ENCODE measurements at regions not wholly inside any gene's neighbourhood (a gene's known extent, or its start where the extent isn't known, plus 50 kb on each side); places are given as distances from the start of the nearest gene placed in this dataset.

DNA sequence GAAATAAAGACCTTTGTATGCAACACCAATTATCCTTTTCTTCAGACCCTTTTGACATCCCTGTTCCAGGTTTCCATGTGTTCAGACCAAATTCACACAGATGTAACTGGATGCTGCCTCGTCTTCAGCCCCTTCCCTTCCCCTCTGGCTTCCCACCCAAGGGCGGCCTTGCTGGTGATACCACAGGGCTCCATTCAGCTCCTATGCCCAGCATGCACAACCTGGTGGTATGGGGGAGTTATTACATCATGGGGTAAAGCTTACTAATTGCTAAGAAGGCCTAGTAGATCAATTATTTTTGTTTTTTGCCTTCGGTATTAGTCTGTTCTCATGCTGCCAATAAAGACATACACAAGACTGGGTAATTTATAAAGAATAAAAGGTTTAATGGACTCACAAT is 317.0 kb upstream of the CXXC4 start:
- no peak for DNase-seq

GRCh38 chr4:104815665-104816064 is 321.0 kb upstream of the CXXC4 start:
- no peak for DNase-seq

- DNase-seq: no peak
These were observed 323.9 kb upstream of the CXXC4 start for GRCh38 chr4:104818579-104818978.

DNA sequence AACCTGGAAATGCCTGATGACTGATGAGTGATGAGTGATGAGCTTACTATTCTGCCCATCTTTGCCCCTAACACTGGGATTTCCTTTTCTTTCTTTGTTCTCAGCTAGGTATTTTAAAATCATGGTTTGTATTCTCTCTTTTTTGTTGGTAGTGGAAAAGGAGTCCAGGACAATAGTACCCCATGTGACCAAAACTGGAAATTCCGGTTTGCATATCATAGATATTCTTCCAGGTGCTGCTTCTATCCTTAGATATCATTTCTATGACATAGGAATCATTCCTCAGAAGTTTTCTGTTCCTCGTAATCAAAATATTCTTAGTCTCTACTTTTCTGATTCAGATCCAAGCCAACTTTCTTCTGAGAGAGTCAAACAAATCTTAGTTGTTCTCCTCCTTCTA is 320.5 kb upstream of the TET2 start:
- no peak for DNase-seq

DNA sequence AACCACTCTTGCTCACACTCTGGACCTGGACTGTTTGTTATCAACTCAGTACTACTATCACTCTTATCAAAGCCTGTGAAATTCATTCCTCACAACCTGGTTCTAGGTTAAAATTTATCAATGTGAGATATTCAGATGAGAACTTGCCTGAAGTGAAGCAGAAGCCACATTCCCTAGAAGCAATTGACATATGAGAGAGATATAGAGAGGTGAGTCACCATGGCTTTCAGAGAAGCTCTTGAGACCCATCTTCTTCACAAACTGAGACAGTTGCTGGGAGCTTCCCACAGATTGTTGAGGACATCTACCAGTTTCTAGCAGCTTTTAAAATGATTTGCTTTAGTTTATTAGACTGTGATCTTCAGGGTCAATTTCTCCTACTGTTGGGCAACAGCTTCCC is 316.9 kb upstream of the TET2 start:
- no peak for DNase-seq

- no peak for DNase-seq
These were observed 298.0 kb upstream of the TET2 start for GRCh38 chr4:104848597-104849225.

GRCh38 chr4:104859601-104860237 is 287.0 kb upstream of the TET2 start:
- DNase-seq: no peak

DNA sequence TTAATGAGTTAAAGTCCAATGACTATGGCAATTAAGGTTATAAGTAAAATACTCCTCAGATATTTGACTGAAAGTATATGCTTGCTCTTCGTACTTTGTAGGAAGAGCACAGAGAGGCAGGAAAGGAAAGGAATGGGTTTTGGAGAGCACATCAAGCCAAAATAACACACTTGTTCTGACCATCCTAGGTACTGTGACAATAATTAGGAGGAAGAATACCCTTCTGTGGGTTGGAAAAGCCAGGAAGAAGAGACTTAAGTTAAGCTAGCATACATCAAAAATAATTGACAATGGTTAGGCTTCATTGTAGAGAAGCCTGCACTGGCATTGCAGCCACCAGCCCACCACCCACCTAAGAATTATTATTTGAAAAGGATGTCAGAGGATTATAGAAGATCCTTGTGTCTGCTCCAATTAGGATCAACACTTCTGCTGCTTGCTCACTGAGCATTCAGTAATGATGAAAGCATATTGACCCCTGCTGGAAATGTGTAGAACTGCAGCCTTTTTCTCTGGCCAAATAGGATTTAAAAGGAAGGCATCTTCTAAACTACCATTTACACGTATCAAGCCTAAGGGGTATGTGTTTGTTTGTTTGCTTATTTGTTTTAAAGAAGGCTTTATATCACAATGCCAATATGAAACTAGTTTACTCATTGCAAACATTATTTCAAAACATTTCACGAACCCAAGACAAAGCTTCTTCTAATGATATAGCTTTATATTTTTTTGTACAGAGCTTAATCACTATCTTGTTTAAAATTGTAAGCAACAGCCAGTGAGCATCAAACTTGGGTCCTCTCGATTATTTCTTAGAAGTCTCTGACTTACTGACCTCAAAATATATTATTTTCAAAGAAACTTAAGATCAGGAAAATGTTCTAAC is 286.2 kb upstream of the TET2 start:
- peak; percentile 78 for DNase-seq

DNA sequence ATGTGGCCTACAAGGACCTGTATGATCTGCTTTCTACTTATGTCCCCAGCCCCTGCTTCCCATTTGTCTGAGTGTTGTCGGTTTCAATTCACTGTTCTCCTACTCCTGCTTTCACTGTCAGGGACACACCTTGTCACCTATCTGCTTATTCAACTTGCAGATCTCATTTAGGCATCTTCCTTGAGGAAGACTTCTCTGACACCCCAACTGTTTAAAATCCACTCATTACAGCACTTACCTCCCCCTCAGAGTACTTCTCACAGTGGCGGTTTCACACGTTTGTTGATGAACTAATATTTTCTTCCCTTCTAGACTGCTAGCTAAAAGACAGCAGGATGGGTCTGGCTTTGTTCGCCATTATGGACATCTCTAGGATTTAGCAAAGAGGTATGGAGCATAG is 279.9 kb upstream of the TET2 start:
- no peak for DNase-seq

DNA sequence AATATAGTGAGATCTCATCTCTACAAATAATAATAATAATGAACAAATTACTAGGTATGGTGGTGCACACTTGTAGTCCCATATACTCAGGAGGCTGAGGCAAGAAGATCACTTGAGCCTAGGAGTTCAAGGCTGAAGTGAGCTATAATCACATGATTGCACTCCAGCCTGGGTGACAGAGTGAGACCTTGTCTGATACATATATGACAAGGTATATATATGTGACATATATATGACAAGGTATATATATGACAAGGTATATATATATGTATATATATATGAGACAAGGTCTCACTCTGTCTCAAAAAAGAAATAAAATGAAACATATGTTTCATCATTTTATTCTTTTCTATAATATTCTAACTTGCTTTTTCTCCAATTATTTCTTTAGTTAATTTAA is 278.1 kb upstream of the TET2 start:
- DNase-seq: no peak

DNA sequence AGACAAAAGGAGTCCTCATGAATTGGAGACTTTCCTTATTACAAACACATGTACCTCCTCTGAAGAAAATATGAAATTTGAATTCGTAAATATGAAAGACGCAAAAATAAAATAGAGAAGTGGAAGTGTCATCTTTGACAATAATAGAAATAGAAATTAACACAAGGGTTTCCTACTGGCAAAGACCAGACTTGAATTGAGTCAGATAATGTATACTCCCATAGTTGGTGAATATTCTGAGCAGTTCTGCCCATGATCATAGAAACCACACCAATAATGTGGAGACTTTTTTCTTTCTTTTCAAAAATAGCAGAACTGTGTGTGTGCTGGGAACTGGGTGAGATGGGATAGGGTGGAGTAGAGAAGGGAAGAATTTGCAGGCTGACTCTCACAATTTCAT is 277.7 kb upstream of the TET2 start:
- no peak for DNase-seq

- DNase-seq: no peak
These were observed 276.8 kb upstream of the TET2 start for GRCh38 chr4:104869831-104870230.

GRCh38 chr4:104870495-104871233 is 276.0 kb upstream of the TET2 start:
- DNase-seq: no peak

DNA sequence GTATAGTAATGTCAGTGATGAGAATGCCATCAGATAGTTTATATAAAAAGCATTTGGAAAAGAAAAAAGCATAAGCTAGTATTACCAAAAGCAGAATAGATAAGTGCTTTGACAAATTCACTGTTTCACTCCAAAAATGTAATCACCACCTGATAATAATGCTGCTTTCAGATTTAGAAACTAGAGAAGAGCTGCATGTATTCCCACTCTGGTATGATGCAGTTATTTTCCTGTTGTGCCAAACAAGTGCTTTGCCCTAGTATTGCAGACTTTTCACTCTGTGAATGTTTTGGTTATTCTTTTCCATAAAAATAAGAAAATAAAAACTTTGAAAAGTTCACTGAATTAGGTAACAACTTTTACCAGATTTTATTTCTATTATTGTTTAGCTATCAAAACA is 267.7 kb upstream of the TET2 start:
- DNase-seq: no peak

- DNase-seq: peak; percentile 33
These were observed 267.3 kb upstream of the TET2 start for GRCh38 chr4:104879367-104879766.

DNA sequence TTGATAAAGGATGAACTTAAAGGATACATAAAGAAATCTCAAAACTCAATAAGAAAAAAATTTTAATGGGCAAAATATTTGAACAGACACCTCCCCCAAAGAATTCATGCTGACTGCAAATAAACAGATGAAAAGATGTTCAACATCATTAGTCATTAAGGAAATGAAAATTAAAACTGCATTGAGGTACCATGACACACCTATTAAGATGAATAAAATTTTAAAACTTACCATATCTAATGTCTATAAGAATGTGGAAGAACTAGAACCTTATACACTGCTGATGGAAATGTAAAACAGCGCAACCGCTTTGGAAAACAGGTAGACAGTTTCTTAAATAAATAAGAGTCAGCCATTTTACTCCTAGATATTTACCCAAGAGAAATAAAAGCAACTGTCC is 266.8 kb upstream of the TET2 start:
- no peak for DNase-seq

DNA sequence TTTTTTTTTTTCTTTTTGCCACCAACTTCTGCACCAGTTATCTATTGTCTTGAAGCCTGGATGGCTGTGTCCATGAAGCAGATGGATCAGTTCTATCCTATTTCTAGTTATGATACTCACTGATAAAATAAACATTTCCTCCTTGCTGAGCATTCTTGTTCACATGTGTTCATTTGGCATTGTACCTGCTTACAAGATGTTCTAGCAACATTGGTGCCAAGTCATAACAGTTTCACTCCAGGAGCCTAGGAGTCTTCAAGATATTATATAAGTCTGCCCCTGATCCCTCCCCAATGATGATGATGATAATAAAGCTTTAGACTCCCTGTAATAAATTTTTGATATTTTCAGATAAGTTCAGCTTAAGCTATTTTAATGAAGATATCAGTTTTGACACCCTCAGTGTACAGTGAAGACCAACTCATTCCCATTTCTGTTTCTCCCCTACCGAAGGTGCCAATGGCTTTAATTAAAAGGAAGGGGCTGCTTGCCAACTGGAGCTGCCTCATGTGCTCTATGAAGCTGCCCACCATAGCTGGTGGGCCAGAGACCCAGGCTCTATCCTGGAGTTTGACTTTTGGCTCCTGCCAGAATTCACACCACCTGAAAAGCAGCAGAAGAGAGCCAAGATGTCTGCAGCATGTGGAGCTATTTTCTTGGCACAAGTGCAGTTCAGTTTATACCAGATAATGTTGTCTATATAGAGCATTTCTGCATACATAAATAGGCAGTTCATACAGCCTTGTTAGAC is 265.4 kb upstream of the TET2 start:
- DNase-seq: no peak

DNA sequence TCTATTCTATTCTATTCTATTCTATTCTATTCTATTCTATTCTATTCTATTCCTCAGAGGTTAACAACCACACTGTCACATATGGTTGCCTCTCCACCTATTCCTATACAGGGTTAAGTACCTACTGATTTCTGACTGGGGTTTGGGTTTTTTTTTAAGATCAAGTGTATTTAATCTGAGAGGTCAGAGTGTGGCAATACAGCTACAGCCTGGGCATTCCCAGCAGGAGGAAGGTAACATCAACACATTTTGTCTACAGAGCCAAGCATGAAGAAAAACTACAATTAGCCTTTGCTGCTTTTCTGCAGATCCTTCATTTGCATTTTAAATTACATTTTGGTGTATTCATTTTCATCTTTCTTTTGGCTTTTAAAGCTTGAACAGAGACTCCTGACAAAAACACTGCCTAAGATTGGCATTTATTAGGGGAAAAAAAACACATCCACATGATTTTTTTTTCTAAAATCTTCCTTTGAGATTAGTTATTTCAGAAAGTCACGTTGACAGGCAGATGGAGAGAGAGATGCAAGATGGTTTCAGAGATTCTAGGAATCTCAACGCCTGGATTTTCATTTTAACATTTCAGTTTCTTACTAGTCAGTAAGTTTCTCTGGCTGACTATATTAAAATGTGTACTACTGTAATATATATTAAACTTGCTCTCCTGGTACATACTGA is 255.9 kb upstream of the TET2 start:
- no peak for DNase-seq

- peak; percentile 54 for DNase-seq
These were observed 249.7 kb upstream of the TET2 start for GRCh38 chr4:104896660-104897645.

DNA sequence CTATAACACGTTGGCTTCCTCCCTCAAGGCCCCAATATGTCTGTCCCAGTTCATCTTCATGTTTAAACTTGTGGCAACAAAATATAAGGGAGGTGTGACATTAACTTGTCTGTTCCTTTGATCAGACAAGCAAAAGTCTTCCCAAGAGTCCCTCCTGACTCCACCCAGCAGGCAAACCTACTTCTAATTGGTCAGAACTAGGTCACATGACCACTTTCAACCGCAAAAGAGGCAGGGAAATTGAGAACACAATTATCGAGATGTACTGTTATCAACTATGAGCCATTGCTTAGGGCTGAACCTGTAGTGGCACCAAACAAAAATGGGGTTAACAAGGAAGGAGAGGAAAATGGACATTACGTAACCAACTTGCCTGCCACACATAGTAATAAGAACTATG is 246.8 kb upstream of the TET2 start:
- no peak for DNase-seq

- no peak for DNase-seq
These were observed 245.2 kb upstream of the TET2 start for GRCh38 chr4:104901438-104901837.
